ENCODE measurements at regions not wholly inside any gene's neighbourhood (a gene's known extent, or its start where the extent isn't known, plus 50 kb on each side); places are given as distances from the start of the nearest gene placed in this dataset.

DNA sequence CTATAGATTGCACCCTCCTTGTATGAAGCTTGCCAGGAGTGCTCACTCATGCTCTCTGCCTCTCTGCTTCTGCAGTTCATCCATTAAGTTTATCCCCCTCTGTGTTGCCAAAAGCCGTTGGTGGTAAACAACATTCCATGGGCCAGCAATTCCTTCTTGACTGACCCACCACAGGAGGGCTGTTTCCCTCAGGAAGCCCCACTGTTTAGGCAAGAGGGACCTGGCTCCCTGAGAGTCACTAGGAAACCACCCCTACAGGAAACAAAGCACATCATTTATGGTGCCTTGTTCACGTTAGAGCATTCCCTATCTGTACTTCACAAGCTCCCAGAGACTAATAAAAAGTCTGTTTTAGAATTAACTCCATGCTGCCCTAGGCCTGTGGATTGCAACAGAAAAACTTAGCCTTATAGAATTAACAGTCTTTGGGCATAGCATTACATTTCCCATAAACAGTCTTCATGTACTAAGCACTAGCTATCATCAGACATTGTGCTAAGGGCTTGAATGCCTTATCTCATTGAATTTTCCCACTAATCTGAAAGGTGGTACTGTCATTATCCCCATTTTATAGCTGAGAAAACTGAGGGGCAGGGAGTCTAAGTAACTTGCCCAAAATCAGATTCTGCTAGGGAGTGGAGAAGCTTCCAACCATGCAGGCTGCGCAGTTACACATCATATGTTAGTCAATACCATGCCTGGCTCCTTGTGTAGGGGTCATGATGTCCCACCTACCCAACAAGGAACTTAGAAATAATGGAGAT, 149.9 kb downstream of the SHQ1 start:
- DNase-seq (ENCODE audit: extremely low spot score, unreplicated experiment) = no peak
- Mint-ChIP-seq H3K36me3 (ENCODE audit: unreplicated experiment) (no peaks in the 10 kb centered on the region), H3K4me3 (ENCODE audit: unreplicated experiment) (no peak overlapping the region), H3K4me1 (ENCODE audit: unreplicated experiment) (peaks cover 17% of the 10 kb centered on the region), H3K27ac (ENCODE audit: unreplicated experiment) (no peak overlapping the region), H3K9me3 (ENCODE audit: unreplicated experiment) (no peaks in the 10 kb centered on the region), H3K27me3 (ENCODE audit: unreplicated experiment) (peaks cover 20% of the 10 kb centered on the region)
- TF ChIP-seq, protein P1, sequence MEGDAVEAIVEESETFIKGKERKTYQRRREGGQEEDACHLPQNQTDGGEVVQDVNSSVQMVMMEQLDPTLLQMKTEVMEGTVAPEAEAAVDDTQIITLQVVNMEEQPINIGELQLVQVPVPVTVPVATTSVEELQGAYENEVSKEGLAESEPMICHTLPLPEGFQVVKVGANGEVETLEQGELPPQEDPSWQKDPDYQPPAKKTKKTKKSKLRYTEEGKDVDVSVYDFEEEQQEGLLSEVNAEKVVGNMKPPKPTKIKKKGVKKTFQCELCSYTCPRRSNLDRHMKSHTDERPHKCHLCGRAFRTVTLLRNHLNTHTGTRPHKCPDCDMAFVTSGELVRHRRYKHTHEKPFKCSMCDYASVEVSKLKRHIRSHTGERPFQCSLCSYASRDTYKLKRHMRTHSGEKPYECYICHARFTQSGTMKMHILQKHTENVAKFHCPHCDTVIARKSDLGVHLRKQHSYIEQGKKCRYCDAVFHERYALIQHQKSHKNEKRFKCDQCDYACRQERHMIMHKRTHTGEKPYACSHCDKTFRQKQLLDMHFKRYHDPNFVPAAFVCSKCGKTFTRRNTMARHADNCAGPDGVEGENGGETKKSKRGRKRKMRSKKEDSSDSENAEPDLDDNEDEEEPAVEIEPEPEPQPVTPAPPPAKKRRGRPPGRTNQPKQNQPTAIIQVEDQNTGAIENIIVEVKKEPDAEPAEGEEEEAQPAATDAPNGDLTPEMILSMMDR (IDR thresholded peaks at IDR 0.05) = no peak

DNA sequence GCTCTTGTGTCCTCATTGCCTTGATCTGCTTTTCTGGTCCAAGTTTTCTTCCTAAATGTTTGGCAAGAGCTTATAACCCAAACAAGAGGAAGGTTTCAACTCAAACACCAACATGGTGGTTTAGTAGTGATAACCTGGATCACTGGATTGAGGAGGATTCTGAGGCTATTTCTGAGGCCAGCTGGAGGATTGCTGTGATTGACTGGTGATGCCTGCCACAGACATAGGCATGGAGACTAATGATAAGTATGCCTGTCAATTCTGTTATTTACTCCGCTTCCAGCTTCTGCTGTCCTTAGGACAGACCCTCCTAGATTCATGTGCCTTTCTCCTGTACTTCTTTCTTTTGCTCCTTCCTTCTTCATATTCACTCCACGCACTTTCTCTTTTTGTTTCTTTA, 150.5 kb downstream of the SHQ1 start:
- H3K4me1 Mint-ChIP-seq (ENCODE audit: unreplicated experiment) = peaks cover 17% of the 10 kb centered on the region
- TF ChIP-seq, protein P1 (IDR thresholded peaks at IDR 0.05) = no peak
- no peak for DNase-seq (ENCODE audit: extremely low spot score, unreplicated experiment)
- no peaks in the 10 kb centered on the region for H3K9me3 Mint-ChIP-seq (ENCODE audit: unreplicated experiment)
- no peak overlapping the region for H3K4me3 Mint-ChIP-seq (ENCODE audit: unreplicated experiment)
- no peaks in the 10 kb centered on the region for H3K36me3 Mint-ChIP-seq (ENCODE audit: unreplicated experiment)
- no peak overlapping the region for H3K27ac Mint-ChIP-seq (ENCODE audit: unreplicated experiment)
- peaks cover 17% of the 10 kb centered on the region for H3K27me3 Mint-ChIP-seq (ENCODE audit: unreplicated experiment)

DNA sequence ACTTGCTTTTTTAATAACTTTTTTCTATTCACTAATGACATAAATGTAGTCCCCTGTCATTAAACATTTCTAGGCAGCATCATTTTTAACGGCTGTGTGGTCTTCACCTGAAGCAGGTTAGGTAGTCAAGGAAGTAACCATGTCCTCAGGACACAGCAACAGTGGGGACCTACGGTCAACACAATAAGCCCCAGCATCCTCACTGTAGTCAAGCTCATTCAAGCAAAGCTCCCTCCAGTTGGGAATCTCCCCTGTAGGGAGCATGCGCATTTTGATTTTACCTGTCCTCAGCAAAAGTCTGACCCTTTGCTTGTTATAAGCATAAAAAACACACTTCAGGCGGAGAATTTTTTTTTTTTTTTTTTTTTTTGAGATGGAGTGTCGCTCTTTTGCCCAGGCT, 151.4 kb downstream of the SHQ1 start:
- TF ChIP-seq, protein P1 (IDR thresholded peaks at IDR 0.05) = no peak
- H3K27me3 Mint-ChIP-seq (ENCODE audit: unreplicated experiment) = peaks cover 16% of the 10 kb centered on the region
- H3K27ac Mint-ChIP-seq (ENCODE audit: unreplicated experiment) = no peak overlapping the region
- H3K4me3 Mint-ChIP-seq (ENCODE audit: unreplicated experiment) = no peak overlapping the region
- no peaks in the 10 kb centered on the region for H3K9me3 Mint-ChIP-seq (ENCODE audit: unreplicated experiment)
- H3K4me1 Mint-ChIP-seq (ENCODE audit: unreplicated experiment) = peaks cover 17% of the 10 kb centered on the region
- no peak for DNase-seq (ENCODE audit: extremely low spot score, unreplicated experiment)
- no peaks in the 10 kb centered on the region for H3K36me3 Mint-ChIP-seq (ENCODE audit: unreplicated experiment)

DNA sequence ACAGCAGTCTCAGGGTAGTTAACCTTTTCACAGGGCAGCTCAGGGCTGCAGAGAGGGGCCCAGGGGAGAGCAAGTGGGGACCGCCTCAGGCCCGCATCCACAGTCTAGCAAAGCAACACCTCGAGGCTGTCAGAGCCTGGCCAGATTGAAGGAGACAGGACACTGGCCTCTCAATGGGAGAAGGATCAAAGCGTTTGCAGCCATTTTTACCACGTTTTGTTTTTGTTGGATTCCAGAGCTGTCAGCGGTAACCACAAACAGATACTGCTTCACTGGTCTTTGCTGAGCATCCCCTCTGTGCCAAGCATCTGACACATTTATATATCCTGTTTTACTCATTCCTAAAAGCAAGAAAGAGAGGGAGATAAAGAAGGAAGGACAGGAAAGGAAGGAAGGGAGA, 153.8 kb downstream of the SHQ1 start:
- H3K9me3 Mint-ChIP-seq (ENCODE audit: unreplicated experiment) = no peaks in the 10 kb centered on the region
- DNase-seq (ENCODE audit: extremely low spot score, unreplicated experiment) = no peak
- TF ChIP-seq, protein P1 (IDR thresholded peaks at IDR 0.05) = no peak
- no peak overlapping the region for H3K4me3 Mint-ChIP-seq (ENCODE audit: unreplicated experiment)
- no peaks in the 10 kb centered on the region for H3K36me3 Mint-ChIP-seq (ENCODE audit: unreplicated experiment)
- no peak overlapping the region for H3K27ac Mint-ChIP-seq (ENCODE audit: unreplicated experiment)
- H3K27me3 Mint-ChIP-seq (ENCODE audit: unreplicated experiment) = peaks cover 16% of the 10 kb centered on the region
- H3K4me1 Mint-ChIP-seq (ENCODE audit: unreplicated experiment) = peaks cover 12% of the 10 kb centered on the region

DNA sequence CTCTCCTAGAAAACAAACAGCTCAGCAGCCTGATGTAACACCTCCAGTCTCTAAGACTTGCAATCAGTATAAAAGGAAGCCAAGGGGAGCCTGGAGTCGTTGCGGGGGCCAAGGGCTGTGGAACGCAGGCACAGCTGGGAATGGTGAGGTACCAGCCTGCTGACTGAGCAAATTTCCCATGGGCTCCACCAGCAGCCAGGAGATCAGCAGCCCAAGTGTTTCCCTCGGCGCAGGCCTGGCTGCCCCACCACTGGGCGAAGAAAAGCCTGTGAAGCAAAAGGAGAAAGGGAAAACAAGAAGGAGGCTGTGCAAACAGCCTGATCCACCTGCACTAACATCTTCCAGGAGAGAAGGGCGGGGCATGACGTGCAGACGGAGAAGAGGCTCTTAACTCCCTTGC, 155.3 kb downstream of the SHQ1 start:
- TF ChIP-seq, protein P1 (IDR thresholded peaks at IDR 0.05) = no peak
- peaks cover 10% of the 10 kb centered on the region for H3K27me3 Mint-ChIP-seq (ENCODE audit: unreplicated experiment)
- H3K36me3 Mint-ChIP-seq (ENCODE audit: unreplicated experiment) = no peaks in the 10 kb centered on the region
- no peak for DNase-seq (ENCODE audit: extremely low spot score, unreplicated experiment)
- H3K4me1 Mint-ChIP-seq (ENCODE audit: unreplicated experiment) = peaks cover 9% of the 10 kb centered on the region
- no peak overlapping the region for H3K27ac Mint-ChIP-seq (ENCODE audit: unreplicated experiment)
- H3K9me3 Mint-ChIP-seq (ENCODE audit: unreplicated experiment) = no peaks in the 10 kb centered on the region
- H3K4me3 Mint-ChIP-seq (ENCODE audit: unreplicated experiment) = no peak overlapping the region

All from osteocyte (in vitro differentiated cells).